Spleen (tissue), 11 donors: ENCODE measurements at regions not wholly inside any gene's neighbourhood (a gene's known extent, or its start where the extent isn't known, plus 50 kb on each side); places are given as distances from the start of the nearest gene placed in this dataset.
"Not testable (repeated sequence)": the region's sequence is repeated elsewhere in the genome, so short reads cannot be mapped to it uniquely, and the experiment has no call there.

Experiments
- DNase-seq: peaks from one replicate; pipeline ENCODE4 v3.0.0-alpha.2; 2020
- H3K27ac ChIP-seq, 8 donors: fragments of 200-600 bp; sonication (generic) in 7 of 8; 1 replicate in 4 of 8; 2 replicates in 4 of 8; pipeline versions ENCODE4 v1.5.0 to v1.8.0; 2016 to 2021; ENCODE audit warnings: inconsistent platforms in 4 of 8, mild to moderate bottlenecking in 4 of 8, moderate library complexity in 1 of 8
- H3K27me3 ChIP-seq, 7 donors: fragments of 200-600 bp; sonication (generic) in 6 of 7; replicated peaks in 1 of 7; 1 replicate in 4 of 7; 2 replicates in 3 of 7; pipeline versions ENCODE4 v1.5.0 to v1.8.0; 2016 to 2021; ENCODE audit warnings: inconsistent platforms in 3 of 7, mild to moderate bottlenecking in 1 of 7
- H3K36me3 ChIP-seq, 6 donors: fragments of 200-600 bp; sonication (generic) in 5 of 6; 1 replicate in 4 of 6; 2 replicates in 2 of 6; pipeline versions ENCODE4 v1.5.0 to v1.8.0; 2016 to 2021; ENCODE audit warnings: inconsistent platforms in 2 of 6
- H3K4me1 ChIP-seq, 6 donors: fragments of 200-600 bp; sonication (generic) in 5 of 6; 1 replicate in 3 of 6; 2 replicates in 3 of 6; pipeline versions ENCODE4 v1.5.0 to v1.8.0; 2016 to 2021; ENCODE audit warnings: inconsistent platforms in 3 of 6
- H3K4me3 ChIP-seq, 8 donors: fragments of 200-600 bp; sonication (generic) in 7 of 8; 1 replicate in 4 of 8; 2 replicates in 4 of 8; pipeline versions ENCODE4 v1.5.0 to v1.8.0; 2016 to 2021; ENCODE audit warnings: inconsistent platforms in 4 of 8, mild to moderate bottlenecking in 4 of 8, moderate library complexity in 2 of 8
- H3K9me3 ChIP-seq, 8 donors: fragments of 200-600 bp; sonication (generic) in 7 of 8; 1 replicate in 4 of 8; 2 replicates in 4 of 8; pipeline versions ENCODE4 v1.5.0 to v1.8.0; 2016 to 2021; ENCODE audit warnings: inconsistent platforms in 4 of 8
- CTCF ChIP-seq, 11 experiments: fragments of 200-600 bp in 7 of 11; fragments of 450-650 bp in 4 of 11; sonication (generic) in 4 of 11; IDR thresholded peaks in 8 of 11; conservative IDR thresholded peaks in 3 of 11; 1 replicate in 7 of 11; 2 replicates in 4 of 11; pipeline versions ENCODE4 v1.4.0 to v1.8.0; 2016 to 2021; ENCODE audit warnings: antibody characterized with exemption in 11 of 11, inconsistent platforms in 4 of 11, mild to moderate bottlenecking in 1 of 11
- POLR2A ChIP-seq, 3 donors: fragments of 450-650 bp; IDR thresholded peaks; one replicate each; pipeline ENCODE4 v1.5.1; 2017; ENCODE audit warnings: antibody characterized with exemption in 3 of 3, mild to moderate bottlenecking in 1 of 3
- POLR2AphosphoS5 ChIP-seq, 3 donors: sonication (generic); formaldehyde crosslinking; IDR thresholded peaks; one replicate each; pipeline ENCODE4 v1.5.1; 2017; ENCODE audit warnings: antibody characterized with exemption in 3 of 3
- WGBS, 5 donors: extraction: QIAGEN DNeasy Blood & Tissue Kit in 3 of 5; methylation state at CpG; one replicate each; pipeline versions ENCODE4 v1.1.5 to v1.1.7; 2013 to 2018; 5-methylcytosine and 5-hydroxymethylcytosine counted together
- intact Hi-C: fragments of 100-400 bp; cut with DNase I; formaldehyde crosslinking; loops from one replicate; pipeline ENCODE4 v1.15.0; 2023; ENCODE audit warnings: low total_unique reads
- donor health status: healthy with polysubstance abuse.
- donor health status: DM: no; HTN: no; CAD: no; lungs with moderate emphysema.
- donor health status: DM: no; HTN: no; CAD: no.
- donor health status: Bipolar disorder and iron deficiency.
- donor health status: healthy.
- donor health status: DM: no; HTN: no; CAD: no.
- donor health status: DM: yes; HTN: yes; CAD: no.

DNA sequence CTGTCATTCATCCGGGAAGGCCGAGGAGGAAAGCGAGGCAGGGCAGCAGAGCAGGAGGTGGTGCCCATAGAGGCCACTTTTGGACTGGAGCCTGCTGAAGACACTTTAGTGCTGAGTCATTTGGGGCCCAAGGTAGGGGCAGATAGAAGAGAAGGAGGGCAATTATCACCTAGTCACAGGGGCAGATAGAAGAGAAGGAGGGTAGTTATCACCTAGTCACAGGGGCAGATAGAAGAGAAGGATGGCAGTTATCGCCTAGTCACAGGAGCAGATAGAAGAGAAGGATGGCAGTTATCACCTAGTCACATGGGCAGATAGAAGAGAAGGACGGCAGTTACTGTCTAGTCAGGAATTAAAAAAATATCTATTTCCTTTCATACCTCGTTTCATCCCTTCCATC is 1372.6 kb downstream of the FOXD4L5 start:
- H3K36me3 ChIP-seq, H3K4me3 ChIP-seq, intact Hi-C loops, H3K27me3 ChIP-seq, H3K27ac ChIP-seq, DNase-seq, H3K4me1 ChIP-seq: not testable (repeated sequence)
- 71 to 84% (median 80%) methylated on average over 5 to 6 of the region's 6 CpGs for WGBS, 5 donors
- peaks cover 0 to 57% (median 24%) of the 10 kb centered on the region in 8 donors for H3K9me3 ChIP-seq

- H3K4me3 ChIP-seq, H3K27ac ChIP-seq, DNase-seq, intact Hi-C loops, H3K36me3 ChIP-seq, H3K27me3 ChIP-seq, H3K4me1 ChIP-seq: not testable (repeated sequence)
- H3K9me3 ChIP-seq, result peaks cover 0 to 46% (median 21%) of the 10 kb centered on the region in 8 donors
- WGBS, 5 donors, result 62 to 66% (median 63%) methylated on average over 3 of the region's 3 CpGs
Measured at GRCh38 chr9:63909076-63909475, 1375.9 kb downstream of the FOXD4L5 start.

DNA sequence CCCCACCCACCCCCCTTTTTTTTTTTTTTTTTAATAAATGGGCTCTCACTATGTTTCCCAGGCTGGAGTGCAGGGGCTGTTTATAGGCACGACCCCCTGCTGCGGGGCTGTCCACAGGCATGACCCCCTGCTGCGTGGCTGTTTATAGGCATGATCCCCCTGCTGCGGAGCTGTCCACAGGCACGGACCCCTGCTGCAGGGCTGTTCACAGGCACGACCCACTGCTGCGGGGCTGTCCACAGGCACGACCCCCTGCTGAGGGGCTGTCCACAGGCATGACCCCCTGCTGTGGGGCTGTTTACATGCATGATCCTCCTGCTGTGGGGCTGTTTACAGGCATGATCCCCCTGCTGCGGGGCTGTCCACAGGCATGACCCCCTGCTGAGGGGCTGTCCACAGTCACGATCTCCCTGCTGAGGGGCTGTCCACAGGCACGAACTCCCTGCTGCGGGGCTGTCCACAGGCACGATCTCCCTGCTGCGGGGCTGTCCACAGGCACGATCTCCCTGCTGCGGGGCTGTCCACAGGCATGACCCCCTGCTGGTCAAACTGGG is 1385.3 kb downstream of the FOXD4L5 start:
- H3K27ac ChIP-seq, H3K36me3 ChIP-seq, H3K27me3 ChIP-seq, H3K4me1 ChIP-seq, intact Hi-C loops, H3K4me3 ChIP-seq, DNase-seq: not testable (repeated sequence)
- 82 to 91% (median 84%) methylated on average over 12 to 16 of the region's 16 CpGs for WGBS, 5 donors
- peaks cover 0 to 31% (median 9%) of the 10 kb centered on the region in 8 donors for H3K9me3 ChIP-seq

DNA sequence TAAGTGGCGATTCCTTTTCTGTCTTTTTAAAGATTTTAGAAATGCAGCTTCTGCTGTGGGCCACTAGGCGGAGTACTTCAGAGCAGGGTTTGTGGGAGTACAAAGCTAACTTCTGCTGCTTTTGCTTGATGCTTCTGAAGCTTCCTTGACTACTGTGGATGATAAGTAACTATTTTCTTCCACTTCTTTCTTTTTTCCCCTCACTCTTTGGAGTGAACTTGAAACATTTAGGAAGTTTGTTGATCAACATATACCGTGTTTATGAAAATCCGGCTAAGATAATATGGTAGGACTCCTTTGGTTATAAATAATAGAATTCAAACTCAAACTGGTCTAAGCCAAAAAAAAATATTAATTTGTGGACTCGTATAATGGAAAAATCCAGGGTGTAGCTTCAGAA is 1403.6 kb downstream of the FOXD4L5 start:
- H3K27ac ChIP-seq, intact Hi-C loops, DNase-seq, H3K36me3 ChIP-seq, H3K4me3 ChIP-seq, H3K27me3 ChIP-seq, H3K4me1 ChIP-seq: not testable (repeated sequence)
- 61 to 71% (median 63%) methylated on average over 4 to 5 of the region's 5 CpGs for WGBS, 5 donors
- TF ChIP-seq CTCF (IDR thresholded peaks at IDR 0.05 in 8 of 11, conservative IDR thresholded peaks at IDR 0.05 in 3 of 11), result peak in 1 of 11 experiments; percentile 9
- peaks cover 0 to 11% (median 2%) of the 10 kb centered on the region in 8 donors for H3K9me3 ChIP-seq

DNA sequence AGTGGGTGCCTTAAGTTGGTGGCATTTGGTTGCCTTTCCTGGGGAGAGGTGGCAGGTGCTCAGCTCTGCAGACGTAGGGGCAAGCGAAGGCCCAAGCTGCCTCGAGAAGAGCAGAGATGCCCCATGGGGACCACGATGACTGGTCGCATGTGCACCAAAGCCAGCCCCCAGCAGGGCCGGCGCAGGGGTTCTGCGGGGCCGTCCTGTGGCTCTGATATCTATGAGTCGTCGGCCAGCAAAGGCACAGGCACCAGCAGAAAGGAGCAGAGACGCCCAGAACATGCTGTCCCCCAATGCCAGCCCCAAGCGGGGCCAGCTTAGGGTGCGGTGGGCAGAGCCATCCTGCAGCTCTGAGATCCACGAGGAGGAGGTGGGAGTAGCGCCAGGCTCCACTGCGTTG is 1408.6 kb downstream of the FOXD4L5 start:
- WGBS, 5 donors, result 79 to 92% (median 85%) methylated on average over 4 to 14 of the region's 17 CpGs
- H3K4me3 ChIP-seq, H3K27me3 ChIP-seq, H3K27ac ChIP-seq, H3K36me3 ChIP-seq, DNase-seq, H3K9me3 ChIP-seq, intact Hi-C loops, H3K4me1 ChIP-seq: not testable (repeated sequence)

DNA sequence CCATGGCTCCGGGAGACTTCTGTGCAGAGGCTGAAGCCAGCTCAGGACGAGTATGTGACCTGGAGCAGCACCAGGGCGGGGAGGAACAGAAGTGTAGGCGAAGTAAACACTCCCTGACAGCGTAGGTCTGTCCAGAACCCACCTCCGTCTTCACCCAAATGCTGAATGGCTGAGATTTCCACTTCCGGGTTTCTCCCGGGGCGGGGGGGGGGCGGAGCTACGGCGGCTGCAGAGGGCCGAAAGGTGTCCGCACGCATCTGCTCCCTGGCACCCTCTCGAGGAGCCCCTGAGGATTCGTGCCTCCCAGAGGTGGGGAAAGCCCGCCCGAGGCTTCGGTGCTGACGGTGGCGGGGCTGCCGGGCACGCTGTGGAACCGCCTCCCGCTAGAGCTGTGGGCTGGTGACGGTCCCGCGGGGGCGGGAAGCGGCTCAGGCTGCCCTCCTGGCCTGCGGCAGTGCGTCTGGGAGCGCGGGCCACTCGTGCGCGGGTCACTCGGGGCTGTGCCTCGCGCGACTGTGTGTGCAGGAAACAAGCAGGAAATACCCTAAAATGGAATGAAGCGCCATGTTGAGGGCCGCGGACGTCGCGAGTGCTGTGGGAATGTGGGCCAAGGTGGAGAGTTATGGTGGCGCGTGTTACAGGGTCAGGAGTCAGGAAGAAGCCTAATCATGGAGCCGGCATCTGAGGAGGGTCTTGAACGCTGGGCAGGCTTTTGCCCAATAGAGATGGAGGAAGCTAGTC is 1425.4 kb downstream of the FOXD4L5 start:
- WGBS, 5 donors, result 39 to 62% (median 48%) methylated on average over 40 to 52 of the region's 52 CpGs
- peak; percentile 71 for DNase-seq
- H3K4me3 ChIP-seq, result peak overlapping the region; percentile 8 to 56 (median 30)
- H3K27me3 ChIP-seq, result no peaks in the 10 kb centered on the region
- intact Hi-C loops, result no loop called here
- H3K9me3 ChIP-seq, result peaks cover 0 to 37% (median 19%) of the 10 kb centered on the region in 8 donors
- H3K36me3 ChIP-seq, result no peaks in the 10 kb centered on the region
- peak overlapping the region in 7 of 8 donors; percentile 58 to 78 (median 66) for H3K27ac ChIP-seq
- no peaks in the 10 kb centered on the region for H3K4me1 ChIP-seq
- TF ChIP-seq POLR2A (IDR thresholded peaks at IDR 0.05) (no peak), POLR2AphosphoS5 (IDR thresholded peaks at IDR 0.05) (peak in 1 of 3 donors; percentile 59)
